GM19043 (cell line): ENCODE measurements at regions not wholly inside any gene's neighbourhood (a gene's known extent, or its start where the extent isn't known, plus 50 kb on each side); places are given as distances from the start of the nearest gene placed in this dataset.

Experiments used
- ATAC-seq: cut with Tn5 transposase; IDR thresholded peaks from one replicate; pipeline ENCODE4 v1.9.1; 2021; ENCODE audit warnings: low read depth; ENCODE audit not compliant: unreplicated experiment

- no peak for ATAC-seq
Observed at GRCh38 chr1:106879538-106879937, 176.9 kb upstream of the PRMT6 start.

- ATAC-seq, result no peak
Observed at GRCh38 chr1:106880226-106880625, 176.2 kb upstream of the PRMT6 start.

- no peak for ATAC-seq
Observed at GRCh38 chr1:106883208-106883607, 173.3 kb upstream of the PRMT6 start.

- ATAC-seq, result no peak
Observed at GRCh38 chr1:106889059-106889458, 167.4 kb upstream of the PRMT6 start.

GRCh38 chr1:106889583-106889982 lies 166.9 kb upstream of the PRMT6 start:
- no peak for ATAC-seq

GRCh38 chr1:106897976-106898375 lies 158.5 kb upstream of the PRMT6 start:
- ATAC-seq, result no peak

GRCh38 chr1:106899644-106900043 lies 156.8 kb upstream of the PRMT6 start:
- ATAC-seq, result no peak

- ATAC-seq, result peak; percentile 100
Observed at GRCh38 chr1:106907795-106908194, 148.7 kb upstream of the PRMT6 start.

GRCh38 chr1:106908689-106909088 lies 147.8 kb upstream of the PRMT6 start:
- no peak for ATAC-seq

GRCh38 chr1:106910798-106911197 lies 145.7 kb upstream of the PRMT6 start:
- no peak for ATAC-seq

- ATAC-seq, result no peak
Observed at GRCh38 chr1:106912131-106912530, 144.3 kb upstream of the PRMT6 start.

- no peak for ATAC-seq
Observed at GRCh38 chr1:106921186-106921585, 135.3 kb upstream of the PRMT6 start.

GRCh38 chr1:106924360-106924759 lies 132.1 kb upstream of the PRMT6 start:
- ATAC-seq, result no peak

GRCh38 chr1:106925750-106926149 lies 130.7 kb upstream of the PRMT6 start:
- ATAC-seq, result no peak

GRCh38 chr1:106926803-106927582 lies 129.5 kb upstream of the PRMT6 start:
- no peak for ATAC-seq

- ATAC-seq, result no peak
Observed at GRCh38 chr1:106937104-106937503, 119.4 kb upstream of the PRMT6 start.

GRCh38 chr1:106944721-106945120 lies 111.8 kb upstream of the PRMT6 start:
- ATAC-seq, result no peak

- no peak for ATAC-seq
Observed at GRCh38 chr1:106952776-106953175, 103.7 kb upstream of the PRMT6 start.

GRCh38 chr1:106954661-106955229 lies 101.7 kb upstream of the PRMT6 start:
- ATAC-seq, result no peak

- ATAC-seq, result no peak
Observed at GRCh38 chr1:106956721-106957120, 99.8 kb upstream of the PRMT6 start.

- no peak for ATAC-seq
Observed at GRCh38 chr1:106957795-106958194, 98.7 kb upstream of the PRMT6 start.

GRCh38 chr1:106960412-106960811 lies 96.1 kb upstream of the PRMT6 start:
- peak; percentile 79 for ATAC-seq
